ENCODE measurements at regions not wholly inside any gene's neighbourhood (a gene's known extent, or its start where the extent isn't known, plus 50 kb on each side); places are given as distances from the start of the nearest gene placed in this dataset.

DNA sequence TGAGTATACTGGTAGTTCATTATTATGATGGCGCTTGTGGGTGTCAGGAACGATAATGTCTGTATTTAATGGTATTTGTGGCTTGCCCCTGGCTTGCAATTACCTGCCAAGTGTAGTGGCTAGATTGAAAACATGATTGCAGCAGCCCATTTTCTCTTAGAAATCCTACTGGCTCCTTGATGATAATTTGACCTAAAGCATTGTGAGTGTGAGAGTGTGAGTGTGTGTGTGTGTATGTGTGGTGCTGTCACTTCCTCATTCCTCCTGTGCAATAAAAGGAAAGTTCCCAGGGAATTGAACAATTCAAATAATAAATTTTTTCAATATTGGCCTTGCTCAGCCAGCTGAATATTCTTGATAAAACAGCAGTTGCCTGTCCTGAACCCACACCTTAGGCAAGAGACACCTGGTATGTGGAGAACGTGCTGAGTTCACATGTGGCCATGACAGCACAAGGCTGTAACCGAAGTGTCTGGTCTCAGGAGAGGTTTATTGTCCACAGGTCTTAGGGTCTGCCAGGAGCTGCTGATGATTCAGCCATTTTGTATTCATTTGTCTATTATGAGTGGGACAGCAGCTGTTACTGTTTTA is 193.3 kb downstream of the CD47 start:
- no peak overlapping the region for H3K4me3 ChIP-seq
- no peak for DNase-seq
- no peak overlapping the region for H3K27ac ChIP-seq
- TF ChIP-seq, protein P1, sequence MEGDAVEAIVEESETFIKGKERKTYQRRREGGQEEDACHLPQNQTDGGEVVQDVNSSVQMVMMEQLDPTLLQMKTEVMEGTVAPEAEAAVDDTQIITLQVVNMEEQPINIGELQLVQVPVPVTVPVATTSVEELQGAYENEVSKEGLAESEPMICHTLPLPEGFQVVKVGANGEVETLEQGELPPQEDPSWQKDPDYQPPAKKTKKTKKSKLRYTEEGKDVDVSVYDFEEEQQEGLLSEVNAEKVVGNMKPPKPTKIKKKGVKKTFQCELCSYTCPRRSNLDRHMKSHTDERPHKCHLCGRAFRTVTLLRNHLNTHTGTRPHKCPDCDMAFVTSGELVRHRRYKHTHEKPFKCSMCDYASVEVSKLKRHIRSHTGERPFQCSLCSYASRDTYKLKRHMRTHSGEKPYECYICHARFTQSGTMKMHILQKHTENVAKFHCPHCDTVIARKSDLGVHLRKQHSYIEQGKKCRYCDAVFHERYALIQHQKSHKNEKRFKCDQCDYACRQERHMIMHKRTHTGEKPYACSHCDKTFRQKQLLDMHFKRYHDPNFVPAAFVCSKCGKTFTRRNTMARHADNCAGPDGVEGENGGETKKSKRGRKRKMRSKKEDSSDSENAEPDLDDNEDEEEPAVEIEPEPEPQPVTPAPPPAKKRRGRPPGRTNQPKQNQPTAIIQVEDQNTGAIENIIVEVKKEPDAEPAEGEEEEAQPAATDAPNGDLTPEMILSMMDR (IDR thresholded peaks at IDR 0.05) = no peak
- TF ChIP-seq POLR2A (IDR thresholded peaks at IDR 0.05) = no peak
- 34 to 42% methylated on average over 4 of the region's 4 CpGs for WGBS, 2 donors
- no peaks in the 10 kb centered on the region for H3K4me1 ChIP-seq
- no peak for ATAC-seq
- intact Hi-C loops (cut with DNase I) = no loop called here
- no peaks in the 10 kb centered on the region for H3K27me3 ChIP-seq
- H3K36me3 ChIP-seq (replicated peaks in 1 of 2; ENCODE audit: insufficient read depth in 1 of 2, low read depth in 2 of 2) = no peaks in the 10 kb centered on the region
- H3K9me3 ChIP-seq = no peaks in the 10 kb centered on the region

DNA sequence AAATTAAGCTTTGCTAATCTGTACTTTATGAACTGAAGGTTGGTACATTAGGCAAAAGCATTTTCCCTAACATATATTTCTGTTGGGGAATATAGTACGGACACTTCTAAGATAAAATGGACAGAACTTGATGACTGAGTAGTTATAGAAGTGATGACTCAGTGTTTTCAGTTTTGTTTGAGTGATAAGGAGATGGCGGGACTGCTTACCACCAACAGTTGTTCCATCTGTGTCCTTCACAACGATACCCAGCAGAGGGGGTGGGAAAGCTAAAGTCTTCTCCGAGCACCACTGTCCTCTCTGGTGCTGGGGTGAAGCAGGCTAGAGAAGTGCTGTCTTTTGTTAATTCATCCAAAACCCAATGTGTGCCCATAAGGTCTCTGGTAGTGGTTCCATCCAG is 195.8 kb downstream of the CD47 start:
- Histone ChIP-seq H3K27me3 (no peaks in the 10 kb centered on the region), H3K4me3 (no peak overlapping the region), H3K27ac (no peak overlapping the region), H3K4me1 (no peaks in the 10 kb centered on the region), H3K36me3 (replicated peaks in 1 of 2; ENCODE audit: insufficient read depth in 1 of 2, low read depth in 2 of 2) (no peaks in the 10 kb centered on the region), H3K9me3 (no peaks in the 10 kb centered on the region)
- ATAC-seq (no peak), DNase-seq (no peak)
- TF ChIP-seq POLR2A (IDR thresholded peaks at IDR 0.05) = no peak
- TF ChIP-seq, protein P1 (IDR thresholded peaks at IDR 0.05) = no peak
- WGBS, 2 donors = 76 to 77% methylated on average over 4 of the region's 4 CpGs
- intact Hi-C loops (cut with DNase I) = no loop called here

DNA sequence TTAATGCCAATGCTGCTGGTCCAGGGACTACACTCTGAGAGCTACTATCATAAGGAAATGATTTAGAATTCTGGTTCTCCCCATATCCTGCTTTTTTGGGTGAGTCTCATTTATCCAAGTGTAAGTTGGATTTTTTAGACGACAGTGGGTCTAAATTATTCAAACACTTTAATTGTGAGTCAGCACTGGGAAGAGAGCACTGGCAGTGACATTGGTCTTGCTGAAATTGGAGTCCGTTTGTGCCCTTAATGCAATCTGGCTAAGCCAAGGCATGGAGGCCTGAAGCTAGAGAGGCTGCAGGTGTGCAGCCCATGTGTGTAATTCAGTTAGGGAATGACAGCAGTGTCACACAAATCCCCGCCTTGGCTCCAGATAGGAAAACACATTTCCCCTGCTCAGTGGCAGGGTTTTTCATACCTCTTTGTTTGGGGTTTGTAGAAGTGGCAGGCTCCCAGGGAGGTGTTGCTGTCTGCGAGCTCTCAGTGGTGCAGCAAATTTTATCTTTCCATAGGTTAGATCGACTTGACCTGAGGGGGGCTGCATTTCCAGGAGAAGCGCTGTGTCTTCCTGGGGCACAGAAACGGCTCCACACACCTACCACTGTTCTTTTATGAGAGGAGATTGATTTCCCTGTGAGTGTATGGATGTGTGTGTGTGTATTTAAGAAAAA is 197.7 kb downstream of the CD47 start:
- 54 to 64% methylated on average over 7 of the region's 7 CpGs for WGBS, 2 donors
- H3K4me1 ChIP-seq = no peaks in the 10 kb centered on the region
- H3K36me3 ChIP-seq (replicated peaks in 1 of 2; ENCODE audit: insufficient read depth in 1 of 2, low read depth in 2 of 2) = no peaks in the 10 kb centered on the region
- H3K27ac ChIP-seq = no peak overlapping the region
- H3K9me3 ChIP-seq = no peaks in the 10 kb centered on the region
- DNase-seq (no peak), ATAC-seq (no peak)
- intact Hi-C loops (cut with DNase I) = no loop called here
- no peak overlapping the region for H3K4me3 ChIP-seq
- no peaks in the 10 kb centered on the region for H3K27me3 ChIP-seq
- TF ChIP-seq, protein P1 (IDR thresholded peaks at IDR 0.05) = no peak
- TF ChIP-seq POLR2A (IDR thresholded peaks at IDR 0.05) = no peak

DNA sequence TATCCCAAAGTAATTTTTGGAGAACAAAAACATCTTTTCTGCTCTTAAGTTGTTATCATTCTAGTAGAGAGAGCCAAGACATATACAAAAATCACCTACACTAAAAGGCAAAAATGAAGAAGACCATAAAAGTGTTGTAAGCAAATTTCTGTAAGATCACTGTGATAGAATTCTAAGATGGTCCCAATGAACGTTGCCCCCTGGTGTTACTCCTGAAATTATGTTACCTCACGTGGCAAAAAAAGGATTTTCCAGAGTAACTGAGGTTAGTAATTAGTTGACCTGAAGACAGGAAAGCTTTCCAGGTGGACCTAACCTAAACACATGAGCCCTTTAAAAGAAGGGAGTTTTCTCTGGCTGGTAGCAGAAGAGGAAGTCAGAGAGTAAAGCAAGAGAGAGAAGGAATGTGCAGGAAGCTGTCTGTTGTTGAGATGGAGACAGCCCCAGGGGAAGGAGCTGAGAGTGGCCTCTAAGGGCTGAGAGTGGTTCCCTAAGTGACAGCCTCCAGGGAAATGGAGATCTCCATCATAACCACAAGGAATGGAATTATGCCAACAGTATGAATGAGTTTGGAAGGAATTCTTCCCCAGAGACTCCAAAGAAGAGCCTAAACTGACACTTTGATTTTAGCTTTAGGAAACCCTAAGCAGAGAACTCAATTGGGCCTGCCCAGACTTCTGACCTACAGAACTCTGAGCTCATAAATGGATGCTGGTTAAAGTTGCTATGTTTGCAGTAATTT is 205.9 kb downstream of the CD47 start:
- Histone ChIP-seq H3K9me3 (no peaks in the 10 kb centered on the region), H3K27me3 (no peaks in the 10 kb centered on the region), H3K4me1 (no peaks in the 10 kb centered on the region), H3K36me3 (replicated peaks in 1 of 2; ENCODE audit: insufficient read depth in 1 of 2, low read depth in 2 of 2) (no peaks in the 10 kb centered on the region), H3K4me3 (no peak overlapping the region), H3K27ac (no peak overlapping the region)
- ATAC-seq (no peak), DNase-seq (peak in 1 of 4 donors; percentile 11)
- 19 to 46% methylated on average over 2 of the region's 2 CpGs for WGBS, 2 donors
- intact Hi-C loops (cut with DNase I) = no loop called here
- TF ChIP-seq, protein P1 (IDR thresholded peaks at IDR 0.05) = no peak
- TF ChIP-seq POLR2A (IDR thresholded peaks at IDR 0.05) = no peak

Measured in body of pancreas (tissue), 4 donors.